Fibroblast of skin of back (primary cell): ENCODE measurements at regions not wholly inside any gene's neighbourhood (a gene's known extent, or its start where the extent isn't known, plus 50 kb on each side); places are given as distances from the start of the nearest gene placed in this dataset.
"Not testable (repeated sequence)": the region's sequence is repeated elsewhere in the genome, so short reads cannot be mapped to it uniquely, and the experiment has no call there.

Experiments used
- DNase-seq: peaks from one replicate; pipeline ENCODE4 v3.0.0-alpha.2; 2013

DNA sequence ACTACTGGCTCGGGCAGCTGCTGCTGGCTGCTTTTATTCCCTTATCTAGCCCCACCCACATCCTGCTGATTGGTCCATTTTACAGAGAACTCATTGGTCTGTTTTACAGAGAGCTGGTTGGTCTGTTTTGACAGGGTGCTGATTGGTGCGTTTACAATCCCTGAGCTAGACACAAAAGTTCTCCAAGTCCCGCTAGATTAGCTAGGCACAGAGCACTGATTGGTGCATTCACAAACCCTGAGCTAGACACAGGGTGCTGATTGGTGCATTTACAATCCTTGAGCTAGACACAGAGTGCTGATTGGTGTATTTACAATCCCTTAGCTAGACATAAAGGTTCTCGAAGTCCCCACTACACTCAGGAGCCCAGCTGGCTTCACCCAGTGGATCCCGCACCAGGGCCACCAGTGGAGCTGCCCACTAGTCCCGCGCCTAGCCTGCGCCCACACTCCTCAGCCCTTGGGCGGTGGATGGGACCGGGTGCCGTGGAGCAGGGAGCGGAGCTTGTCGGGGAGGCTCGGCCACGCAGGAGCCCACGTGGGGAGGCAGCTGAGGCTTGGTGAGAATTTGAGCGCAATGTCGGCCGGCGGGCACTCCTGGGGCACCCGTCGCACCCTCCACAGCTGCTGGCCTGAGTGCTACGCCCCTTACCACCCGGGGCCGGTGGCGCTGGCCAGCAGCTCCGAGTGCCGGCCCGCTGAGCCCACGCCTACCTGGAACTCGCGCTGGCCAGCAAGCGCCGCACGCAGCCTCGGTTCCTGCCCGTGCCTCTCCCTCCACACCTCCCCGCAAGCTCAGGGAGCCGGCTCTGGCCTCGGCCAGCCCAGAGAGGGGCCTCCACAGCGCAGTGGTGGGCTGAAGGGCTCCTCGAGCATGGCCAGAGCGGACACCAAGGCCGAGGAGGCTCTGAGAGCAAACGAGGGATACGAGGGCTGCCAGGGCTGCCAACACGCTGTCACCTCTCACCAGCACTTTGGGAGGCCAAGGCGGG, 91.1 kb upstream of the HS3ST2 start:
- DNase-seq: not testable (repeated sequence)

DNA sequence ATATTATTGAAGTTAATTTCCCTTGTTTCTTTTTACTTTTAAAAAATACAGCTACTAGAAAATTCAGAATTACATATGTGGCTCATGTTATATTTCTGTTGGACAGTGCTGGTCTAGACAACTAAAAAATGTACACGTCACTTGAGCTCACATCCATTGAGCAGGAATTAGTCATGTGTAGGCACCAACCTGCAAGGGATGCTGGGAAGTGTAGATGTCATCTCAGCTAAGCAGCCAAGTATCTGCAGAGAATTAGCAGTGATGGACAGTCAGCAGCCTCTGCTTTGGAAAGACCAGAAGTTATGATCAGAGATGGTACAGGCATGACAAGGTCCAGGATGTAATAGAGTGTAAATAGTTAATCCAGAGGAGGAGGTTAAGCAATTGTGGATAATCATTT, 87.1 kb upstream of the HS3ST2 start:
- DNase-seq: no peak

DNA sequence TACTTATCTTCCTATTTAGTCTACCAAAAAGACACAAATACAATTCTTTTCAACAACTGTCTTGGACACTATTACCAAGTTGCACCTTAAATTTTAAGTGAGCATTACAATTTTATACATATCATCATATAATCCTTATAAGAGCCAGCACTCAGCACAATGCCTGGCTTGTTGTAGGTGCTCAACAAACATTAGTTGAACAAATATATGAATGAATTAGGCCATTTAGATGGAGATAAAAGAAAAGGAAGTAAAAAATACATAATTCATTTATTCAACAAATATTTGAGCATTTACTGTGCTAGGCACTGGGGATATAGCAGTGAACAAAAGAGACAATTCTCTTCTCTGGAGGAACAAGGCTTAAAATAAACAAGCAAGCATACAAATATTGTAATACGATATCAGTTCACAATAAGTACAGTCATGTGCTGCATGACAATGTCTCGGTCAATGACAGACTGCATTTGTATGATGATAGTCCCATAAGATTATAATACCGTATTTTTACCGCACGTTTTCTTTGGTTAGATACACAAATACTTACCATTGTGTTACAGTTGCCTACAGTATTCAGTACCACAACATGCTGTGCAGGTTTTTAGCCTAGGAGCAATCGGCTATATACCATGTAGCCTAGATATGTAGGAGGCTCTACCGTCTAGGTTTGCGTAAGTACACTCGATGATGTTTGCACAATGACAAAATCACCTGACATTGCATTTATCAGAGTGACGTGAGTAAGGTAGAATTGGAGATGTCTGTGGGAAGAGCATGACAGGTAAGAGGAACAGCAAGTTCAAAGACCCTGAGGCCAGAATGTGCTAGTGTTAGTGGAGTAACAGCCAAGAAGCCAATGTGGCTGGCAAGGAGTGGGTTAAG, 86.4 kb upstream of the HS3ST2 start:
- no peak for DNase-seq

DNA sequence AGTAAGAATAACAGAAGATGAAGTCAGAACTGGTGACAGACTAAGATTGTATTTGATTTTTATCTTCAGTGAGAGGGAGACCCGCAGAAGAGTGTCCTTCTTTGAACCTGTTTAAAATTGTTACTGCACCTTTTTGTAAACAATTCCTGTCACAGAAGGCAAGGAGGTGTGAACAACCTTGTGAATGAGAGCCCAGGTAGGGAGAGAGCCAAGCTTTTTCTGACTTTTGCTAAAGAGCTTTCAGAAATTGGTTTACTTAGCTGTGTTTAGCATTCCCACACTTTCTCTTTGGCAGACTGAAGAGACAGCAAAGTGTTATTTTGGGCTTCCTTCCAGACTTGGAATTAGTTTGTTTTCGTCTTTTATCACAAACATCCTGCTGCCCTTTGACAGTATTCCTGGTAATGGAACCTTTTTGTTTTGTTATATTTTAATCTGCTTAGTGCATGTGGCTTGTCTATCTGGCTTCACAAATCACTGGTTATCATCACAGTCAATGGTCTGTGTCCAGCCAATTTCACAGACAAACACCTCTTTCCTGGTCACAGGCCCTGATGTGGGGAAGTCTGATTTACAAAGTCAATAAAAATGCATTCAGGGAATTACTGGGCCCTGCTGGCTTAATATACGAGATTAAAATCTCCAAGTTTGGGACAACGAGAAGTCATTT, 85.7 kb upstream of the HS3ST2 start:
- DNase-seq: no peak

DNA sequence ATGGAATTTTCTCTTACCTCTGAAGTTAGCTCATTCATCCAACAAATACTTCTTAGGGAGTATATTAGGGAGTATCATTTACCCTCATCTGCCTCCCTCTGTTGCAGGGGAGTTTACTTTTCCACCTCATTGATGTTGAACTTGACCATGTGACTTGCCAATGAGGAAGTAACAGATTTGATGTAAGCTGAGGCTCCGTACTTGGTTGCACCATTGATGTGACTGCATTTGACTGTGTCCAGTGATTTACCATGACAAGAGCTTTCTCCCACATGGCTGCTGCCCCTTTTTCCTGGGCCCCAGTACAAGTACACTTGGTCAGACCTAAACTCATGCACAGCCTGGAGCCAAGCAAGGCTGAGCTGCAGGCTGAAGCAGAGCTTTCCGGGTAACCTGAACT, 81.6 kb upstream of the HS3ST2 start:
- no peak for DNase-seq

DNA sequence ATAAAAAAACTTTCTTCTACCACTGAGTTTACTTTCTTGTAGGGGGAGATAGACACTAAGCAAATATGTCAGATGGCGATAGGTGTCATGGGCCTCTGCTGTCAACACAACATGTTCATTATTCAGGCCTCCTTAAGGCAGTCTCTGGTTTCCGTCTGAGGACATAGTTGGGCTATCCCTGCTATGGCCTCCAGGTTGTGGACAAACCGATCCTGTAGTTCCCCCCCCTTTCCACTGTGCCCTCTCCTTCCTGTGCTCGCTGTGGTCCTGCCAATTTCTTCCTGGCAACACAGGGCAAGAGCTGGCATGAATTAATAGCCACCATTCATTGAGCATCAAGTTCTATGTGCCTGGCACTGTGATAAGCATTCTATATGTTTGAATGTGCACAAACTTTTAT, 81.0 kb upstream of the HS3ST2 start:
- DNase-seq: no peak

DNA sequence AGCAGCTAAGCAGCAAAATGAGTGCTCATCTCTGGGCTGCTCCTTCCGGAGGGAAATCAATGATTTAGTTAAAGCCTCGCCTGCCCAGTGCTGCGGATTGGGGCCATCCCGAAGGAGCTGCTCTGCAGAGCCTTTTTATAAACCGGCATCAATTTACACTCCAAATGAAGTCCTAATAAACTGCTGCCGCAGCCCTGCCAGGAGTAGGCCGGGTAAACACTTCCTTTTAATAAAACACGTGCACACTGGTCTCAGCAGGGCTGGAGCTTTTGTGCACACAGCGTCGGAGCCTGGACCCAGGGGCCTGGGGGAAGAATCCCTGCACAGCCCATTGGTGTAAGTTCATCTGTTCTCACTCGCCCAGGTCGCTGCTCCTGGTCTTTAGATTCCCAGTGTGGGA, 79.6 kb upstream of the HS3ST2 start:
- DNase-seq: no peak

DNA sequence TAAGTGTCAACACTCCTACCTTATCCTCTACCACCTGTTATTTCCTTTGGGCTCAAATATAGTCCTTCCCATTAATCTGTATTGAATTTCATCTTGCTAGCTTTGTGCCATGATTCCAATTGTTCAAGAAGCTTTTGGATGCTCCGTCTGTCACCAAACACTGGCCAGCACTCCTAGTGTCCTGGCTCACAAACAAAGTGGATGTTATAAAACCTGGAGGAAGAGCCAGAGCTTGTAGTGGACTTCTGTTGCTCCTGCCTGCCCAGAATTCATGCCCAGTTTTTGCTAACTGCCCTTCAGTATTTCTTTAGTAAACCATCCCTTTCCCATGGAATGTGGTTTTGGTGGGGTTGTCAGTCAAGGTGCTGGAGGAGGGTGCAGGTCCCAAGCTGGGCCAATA, 77.2 kb upstream of the HS3ST2 start:
- DNase-seq: no peak

DNA sequence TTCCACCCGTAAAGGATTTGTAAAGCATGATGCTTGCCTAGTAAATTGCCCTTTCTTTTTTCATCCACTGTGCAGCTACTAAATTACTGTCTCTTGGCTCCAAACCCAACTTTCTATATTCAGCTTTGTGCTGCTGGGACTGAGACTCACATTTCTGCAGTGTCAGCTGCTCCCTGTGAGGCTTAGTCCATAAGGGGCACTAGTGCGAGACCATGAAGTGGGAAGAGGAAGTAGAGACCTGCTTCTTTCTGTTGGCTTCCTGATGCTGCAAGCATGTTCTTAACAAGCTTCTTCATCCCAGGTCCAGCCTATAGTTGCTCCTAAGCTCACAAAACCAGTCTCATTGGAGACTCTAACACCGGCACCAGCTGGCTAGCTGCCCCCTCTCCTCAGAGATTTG, 74.9 kb upstream of the HS3ST2 start:
- DNase-seq: no peak

DNA sequence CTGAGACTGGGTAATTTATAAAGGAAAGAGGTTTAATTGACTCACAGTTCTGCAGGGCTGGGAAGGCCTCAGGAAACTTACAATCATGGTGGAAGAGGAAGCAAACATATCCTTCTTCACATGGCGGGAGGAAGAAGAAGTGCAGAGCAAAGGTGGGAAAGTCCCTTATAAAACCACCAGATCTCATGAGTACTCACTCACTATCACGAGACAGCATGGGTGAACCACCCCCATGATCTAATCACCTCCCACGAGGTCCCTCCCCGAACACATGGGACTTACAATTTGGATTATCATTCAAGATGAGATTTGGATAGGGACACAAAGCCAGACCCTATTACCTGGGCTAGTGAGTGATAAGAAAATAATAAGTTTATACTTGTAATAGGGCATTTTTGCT, 70.6 kb upstream of the HS3ST2 start:
- no peak for DNase-seq

DNA sequence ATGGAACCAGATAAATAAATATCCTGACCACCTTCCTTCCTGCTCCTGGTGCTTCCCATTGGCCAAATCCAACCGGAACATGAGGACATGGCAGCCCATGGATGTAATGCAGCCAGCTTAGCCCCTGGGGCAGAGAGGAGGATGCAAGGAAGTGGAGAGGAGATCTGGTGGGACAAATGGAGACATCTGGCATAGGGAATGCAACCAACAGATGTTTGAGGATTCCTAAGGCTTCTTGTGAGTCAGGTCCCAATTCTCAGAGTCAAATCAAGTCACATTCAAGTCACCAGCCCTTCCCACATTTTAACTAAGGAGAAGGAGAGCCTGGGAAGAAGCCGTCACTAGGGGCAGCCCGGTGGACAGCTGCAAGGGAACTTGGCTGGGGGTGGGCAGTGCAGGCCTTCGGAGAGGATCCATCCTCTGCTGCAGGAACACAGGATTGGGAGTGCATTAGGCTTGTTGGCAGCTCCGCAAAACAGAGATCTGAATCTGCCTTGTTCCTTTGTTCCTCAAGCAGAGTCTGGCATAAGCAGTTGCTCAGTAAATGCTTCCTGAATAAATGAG, 62.8 kb upstream of the HS3ST2 start:
- no peak for DNase-seq

DNA sequence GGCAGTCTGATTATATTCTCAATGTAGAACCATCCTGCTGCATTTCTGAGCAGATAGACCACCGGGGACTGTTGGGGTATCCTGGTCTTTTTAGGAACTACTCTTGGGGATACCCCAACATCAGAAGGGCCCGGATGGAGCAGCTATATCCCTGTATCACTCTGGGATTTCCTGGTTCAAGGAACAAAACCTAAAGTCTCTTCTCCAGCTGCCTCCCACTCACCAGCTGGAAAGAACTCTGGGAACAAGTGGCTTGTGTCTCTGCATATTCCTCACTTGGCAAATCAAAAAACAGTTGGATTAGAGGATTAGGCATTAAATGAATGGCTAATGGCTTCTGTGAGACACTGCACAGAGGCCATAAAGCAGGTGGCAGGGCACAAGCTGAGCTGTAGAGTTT, 62.3 kb upstream of the HS3ST2 start:
- DNase-seq: no peak

DNA sequence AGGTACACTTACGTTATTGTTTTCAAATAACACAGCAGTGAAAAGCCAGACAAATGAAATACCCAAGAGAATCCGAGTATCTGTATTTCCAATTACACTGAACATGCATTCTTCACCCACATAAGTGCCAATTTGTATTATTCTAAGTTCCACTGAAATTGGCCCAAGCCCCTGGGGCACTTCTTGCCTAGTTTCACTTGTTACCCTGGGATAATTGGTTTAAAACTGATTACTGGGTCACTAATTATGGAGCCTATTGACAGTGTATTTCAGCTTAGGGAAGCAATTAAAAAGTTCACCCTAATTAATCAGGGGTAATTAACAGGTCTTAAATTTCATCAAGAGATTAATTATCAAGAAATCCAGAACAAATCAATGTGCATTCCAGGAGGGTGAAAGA, 60.5 kb upstream of the HS3ST2 start:
- DNase-seq: no peak

DNA sequence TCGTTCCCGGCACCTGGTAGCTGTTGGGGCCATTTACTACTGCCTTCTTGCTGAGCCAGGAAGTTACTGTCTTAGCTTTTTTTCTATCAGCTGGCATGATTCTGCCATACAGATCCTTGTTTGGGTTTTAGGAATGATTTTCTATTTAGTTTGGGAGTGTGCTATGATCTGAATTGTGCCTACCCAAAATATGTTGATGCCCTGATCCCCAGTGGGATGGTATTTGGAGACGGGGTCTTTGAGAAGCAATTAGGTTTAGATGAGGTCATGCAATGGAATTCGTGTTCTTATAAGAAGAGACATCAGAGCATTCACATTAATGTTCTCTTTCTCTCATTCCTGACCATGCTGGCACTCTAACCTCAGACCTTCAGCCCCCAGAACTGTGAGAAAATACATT, 59.4 kb upstream of the HS3ST2 start:
- DNase-seq: no peak

DNA sequence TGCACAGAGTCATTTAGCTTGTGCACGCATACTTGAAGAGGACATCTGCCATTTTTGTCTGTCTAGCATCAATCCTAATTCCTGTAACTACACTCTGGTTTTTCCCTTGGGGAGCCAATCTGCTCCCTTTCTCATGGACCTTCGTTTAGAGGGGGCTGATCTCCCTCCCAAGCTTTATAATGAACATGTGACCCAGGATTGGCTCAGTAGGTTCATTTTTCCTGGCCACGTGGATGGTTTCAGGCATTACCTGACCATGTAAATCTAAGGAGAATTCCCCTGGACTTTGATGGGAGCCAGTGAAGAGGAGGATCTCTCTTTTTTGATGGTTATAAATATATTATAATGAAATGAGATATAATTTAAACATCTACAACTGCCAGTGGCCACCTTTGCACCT, 56.8 kb upstream of the HS3ST2 start:
- no peak for DNase-seq

DNA sequence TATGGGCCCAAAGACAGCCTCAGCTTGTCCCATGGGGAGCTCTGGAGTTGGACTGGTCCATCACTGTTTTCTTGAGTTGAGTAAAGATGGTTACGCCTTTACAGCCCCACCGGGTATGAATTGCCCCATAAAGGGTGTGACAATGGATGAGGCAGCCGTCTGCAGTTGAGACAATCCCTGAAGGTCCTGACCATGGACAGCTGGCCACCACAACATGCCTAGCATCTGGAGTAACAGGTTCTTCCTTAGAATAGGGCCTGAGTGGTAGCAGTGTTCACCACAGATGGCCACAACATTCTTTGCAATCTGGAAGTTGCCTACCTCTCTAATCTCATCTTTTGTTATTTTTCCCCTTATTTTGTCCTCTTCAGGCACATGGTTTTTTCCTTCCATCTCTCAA, 51.5 kb upstream of the HS3ST2 start:
- DNase-seq: no peak

DNA sequence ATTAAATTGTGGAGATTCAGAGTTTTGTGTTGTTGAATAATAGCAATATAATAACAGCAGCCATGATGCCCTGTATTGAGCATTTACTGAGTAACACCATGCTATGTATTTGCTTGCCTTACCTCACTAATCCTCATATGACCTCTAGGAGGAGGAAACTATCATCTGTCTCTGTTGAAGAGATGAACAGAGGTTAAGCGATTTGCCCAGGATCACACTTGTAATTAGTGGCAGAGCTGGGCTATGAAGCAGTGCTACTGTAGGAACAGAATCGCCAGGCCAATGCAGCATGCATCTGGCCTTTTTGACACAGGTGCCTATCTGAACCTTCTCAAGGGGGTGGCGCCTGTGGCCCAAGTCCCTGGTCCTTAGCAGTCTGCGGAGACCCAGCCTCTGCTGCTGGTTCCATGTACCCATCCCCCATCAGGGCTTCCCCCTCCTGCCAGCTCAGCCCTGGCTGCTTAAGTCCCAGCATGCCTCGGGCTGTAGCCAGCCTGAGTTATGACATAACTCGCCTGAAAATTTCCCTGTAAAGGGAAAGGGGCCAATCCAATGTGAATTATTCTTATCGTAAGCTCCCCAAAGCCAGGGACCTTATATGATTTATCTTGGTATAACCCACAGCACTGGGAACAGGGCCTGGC, 50.4 kb upstream of the HS3ST2 start:
- no peak for DNase-seq
